ENCODE measurements at regions not wholly inside any gene's neighbourhood (a gene's known extent, or its start where the extent isn't known, plus 50 kb on each side); places are given as distances from the start of the nearest gene placed in this dataset.

DNA sequence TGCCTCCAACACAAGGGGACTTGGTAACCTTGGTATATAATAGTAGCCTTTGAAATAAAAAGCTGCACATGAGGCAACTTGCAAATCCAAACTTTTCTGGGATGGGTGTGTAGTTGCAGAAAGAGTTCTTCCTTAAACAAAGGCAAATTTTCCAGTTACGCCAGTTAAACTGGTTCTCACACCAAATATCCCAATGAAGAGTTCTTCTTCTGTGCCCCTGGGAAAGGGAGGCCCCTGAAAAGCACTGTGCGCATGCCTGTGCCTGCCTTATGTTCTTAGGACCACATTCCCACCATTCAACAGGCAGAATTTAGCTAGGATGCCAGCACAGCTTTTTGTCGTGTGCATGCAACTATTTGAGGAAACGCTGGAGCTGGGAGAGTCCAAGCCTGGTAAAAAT is 164.8 kb upstream of the SLC25A13 start:
- TF ChIP-seq, protein P1, sequence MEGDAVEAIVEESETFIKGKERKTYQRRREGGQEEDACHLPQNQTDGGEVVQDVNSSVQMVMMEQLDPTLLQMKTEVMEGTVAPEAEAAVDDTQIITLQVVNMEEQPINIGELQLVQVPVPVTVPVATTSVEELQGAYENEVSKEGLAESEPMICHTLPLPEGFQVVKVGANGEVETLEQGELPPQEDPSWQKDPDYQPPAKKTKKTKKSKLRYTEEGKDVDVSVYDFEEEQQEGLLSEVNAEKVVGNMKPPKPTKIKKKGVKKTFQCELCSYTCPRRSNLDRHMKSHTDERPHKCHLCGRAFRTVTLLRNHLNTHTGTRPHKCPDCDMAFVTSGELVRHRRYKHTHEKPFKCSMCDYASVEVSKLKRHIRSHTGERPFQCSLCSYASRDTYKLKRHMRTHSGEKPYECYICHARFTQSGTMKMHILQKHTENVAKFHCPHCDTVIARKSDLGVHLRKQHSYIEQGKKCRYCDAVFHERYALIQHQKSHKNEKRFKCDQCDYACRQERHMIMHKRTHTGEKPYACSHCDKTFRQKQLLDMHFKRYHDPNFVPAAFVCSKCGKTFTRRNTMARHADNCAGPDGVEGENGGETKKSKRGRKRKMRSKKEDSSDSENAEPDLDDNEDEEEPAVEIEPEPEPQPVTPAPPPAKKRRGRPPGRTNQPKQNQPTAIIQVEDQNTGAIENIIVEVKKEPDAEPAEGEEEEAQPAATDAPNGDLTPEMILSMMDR (IDR thresholded peaks at IDR 0.05) = no peak
- TF ChIP-seq POLR2A (IDR thresholded peaks at IDR 0.05) = no peak
